Stimulated activated effector memory CD8-positive, alpha-beta T cell treated with anti-CD3 and anti-CD28 coated beads, Interleukin-12 subunit alpha, Interleukin-12 subunit beta, amount 100 ng/mL, for 72 hours (primary cell): ENCODE measurements at regions not wholly inside any gene's neighbourhood (a gene's known extent, or its start where the extent isn't known, plus 50 kb on each side); places are given as distances from the start of the nearest gene placed in this dataset.

ENCODE experiments used
- ATAC-seq: fragments of 150-1000 bp; cut with Tn5 transposase; 2 replicates; pipeline ENCODE4 v1.10.0; 2021
- DNase-seq, 2 donors: peaks; one replicate each; pipeline ENCODE4 v3.0.0; 2021 to 2022; ENCODE audit warnings: low spot score in 2 of 2
- H3K27ac Mint-ChIP-seq: one replicate; pipeline ENCODE4 v1.8.0; 2022; ENCODE audit warnings: mild to moderate bottlenecking, mixed read lengths
- H3K36me3 Mint-ChIP-seq: one replicate; pipeline ENCODE4 v1.8.0; 2022; ENCODE audit warnings: mild to moderate bottlenecking, mixed read lengths
- H3K4me1 Mint-ChIP-seq: one replicate; pipeline ENCODE4 v1.8.0; 2022; ENCODE audit warnings: mixed read lengths
- H3K4me3 Mint-ChIP-seq: one replicate; pipeline ENCODE4 v1.8.0; 2022; ENCODE audit warnings: mild to moderate bottlenecking, mixed read lengths
- H3K9me3 Mint-ChIP-seq: one replicate; pipeline ENCODE4 v1.8.0; 2022; ENCODE audit warnings: mixed read lengths

- no peaks in the 10 kb centered on the region for H3K36me3 Mint-ChIP-seq
- ATAC-seq: no peak
- no peak overlapping the region for H3K4me3 Mint-ChIP-seq
- H3K4me1 Mint-ChIP-seq: no peaks in the 10 kb centered on the region
- DNase-seq: no peak
- no peaks in the 10 kb centered on the region for H3K9me3 Mint-ChIP-seq
- H3K27ac Mint-ChIP-seq: no peak overlapping the region
Observed at GRCh38 chr2:198213253-198213652, 408.9 kb downstream of the PLCL1 start.

- Mint-ChIP-seq H3K36me3 (no peaks in the 10 kb centered on the region), H3K9me3 (no peaks in the 10 kb centered on the region), H3K4me3 (no peak overlapping the region), H3K27ac (no peak overlapping the region), H3K4me1 (no peaks in the 10 kb centered on the region)
- DNase-seq (no peak), ATAC-seq (no peak)
Observed at GRCh38 chr2:198211706-198212105, 407.3 kb downstream of the PLCL1 start.

- H3K27ac Mint-ChIP-seq: no peak overlapping the region
- DNase-seq (no peak), ATAC-seq (no peak)
- no peaks in the 10 kb centered on the region for H3K9me3 Mint-ChIP-seq
- H3K4me3 Mint-ChIP-seq: no peak overlapping the region
- no peaks in the 10 kb centered on the region for H3K36me3 Mint-ChIP-seq
- no peaks in the 10 kb centered on the region for H3K4me1 Mint-ChIP-seq
Observed at GRCh38 chr2:198203336-198204069, 399.1 kb downstream of the PLCL1 start.
